ENCODE measurements at regions not wholly inside any gene's neighbourhood (a gene's known extent, or its start where the extent isn't known, plus 50 kb on each side); places are given as distances from the start of the nearest gene placed in this dataset.

DNA sequence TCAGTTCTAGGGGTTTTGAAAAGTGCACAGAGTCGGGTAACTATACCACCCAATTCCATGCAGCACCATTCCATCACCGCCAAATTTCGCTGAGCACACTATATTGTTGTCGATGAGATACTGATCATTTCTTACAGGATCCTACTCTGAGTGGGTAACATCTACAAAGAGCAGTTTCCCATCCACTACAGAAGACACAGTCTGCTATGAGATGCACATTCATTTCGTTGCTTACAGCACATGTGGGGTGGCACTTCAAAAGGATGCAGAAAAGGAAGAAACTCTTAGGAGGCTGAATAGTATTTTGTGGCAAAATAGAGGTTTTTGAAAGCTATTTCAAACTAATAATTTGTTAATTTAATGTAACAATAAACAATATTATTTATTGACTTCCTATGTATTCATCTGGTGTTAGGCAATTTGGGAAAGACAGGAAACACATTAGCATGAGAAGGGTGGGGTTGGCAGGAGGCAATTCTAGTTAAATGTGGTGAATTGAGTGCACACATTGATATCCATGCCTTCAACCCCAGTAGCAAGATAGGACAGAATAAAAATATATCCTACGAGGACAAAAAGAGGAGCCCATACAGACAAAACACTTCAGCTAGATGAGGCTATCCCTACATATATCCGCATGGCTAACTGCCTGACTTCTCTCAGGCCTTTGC is 186.8 kb upstream of the PARP11 start:
- no peak for TF ChIP-seq EP300 (IDR thresholded peaks at IDR 0.05; ENCODE audit: borderline replicate concordance)
- TF ChIP-seq CREB1 (IDR thresholded peaks at IDR 0.05; ENCODE audit: low read depth): no peak
- no peak for TF ChIP-seq USF1 (IDR thresholded peaks at IDR 0.05)
